ENCODE measurements at regions not wholly inside any gene's neighbourhood (a gene's known extent, or its start where the extent isn't known, plus 50 kb on each side); places are given as distances from the start of the nearest gene placed in this dataset.

DNA sequence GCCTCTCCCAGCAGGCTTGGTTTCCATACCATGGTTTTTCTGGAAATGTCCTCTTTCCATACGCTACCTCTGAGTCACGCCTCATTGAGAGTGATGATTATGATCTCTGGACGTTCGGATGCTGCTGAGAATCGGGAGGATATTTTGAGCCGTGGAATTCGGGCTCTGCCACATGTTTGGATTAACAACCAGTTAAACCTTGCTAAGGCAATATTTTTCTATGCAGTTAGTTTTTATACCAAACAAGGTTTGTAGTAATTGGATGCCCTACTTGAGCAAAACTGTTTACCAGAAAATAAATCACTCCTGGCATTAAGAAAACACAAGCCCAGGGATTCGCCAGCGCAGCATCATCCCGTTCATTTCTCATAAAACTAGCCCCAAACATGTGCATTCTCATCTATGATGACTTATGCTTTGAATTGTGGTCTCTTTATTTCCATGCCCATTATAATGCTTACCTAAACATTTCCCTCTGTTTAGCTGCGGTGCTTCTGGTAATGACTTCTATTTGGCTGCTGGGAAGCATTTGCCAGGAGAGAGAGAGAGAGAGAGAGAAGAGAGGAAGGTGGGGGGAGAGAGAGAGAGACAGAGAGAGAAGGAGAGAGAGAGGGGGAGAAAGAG, 198.9 kb downstream of the CLIC5 start:
- TF ChIP-seq EZH2 (IDR thresholded peaks at IDR 0.05; ENCODE audit: low read depth): no peak
- TF ChIP-seq, protein P1, sequence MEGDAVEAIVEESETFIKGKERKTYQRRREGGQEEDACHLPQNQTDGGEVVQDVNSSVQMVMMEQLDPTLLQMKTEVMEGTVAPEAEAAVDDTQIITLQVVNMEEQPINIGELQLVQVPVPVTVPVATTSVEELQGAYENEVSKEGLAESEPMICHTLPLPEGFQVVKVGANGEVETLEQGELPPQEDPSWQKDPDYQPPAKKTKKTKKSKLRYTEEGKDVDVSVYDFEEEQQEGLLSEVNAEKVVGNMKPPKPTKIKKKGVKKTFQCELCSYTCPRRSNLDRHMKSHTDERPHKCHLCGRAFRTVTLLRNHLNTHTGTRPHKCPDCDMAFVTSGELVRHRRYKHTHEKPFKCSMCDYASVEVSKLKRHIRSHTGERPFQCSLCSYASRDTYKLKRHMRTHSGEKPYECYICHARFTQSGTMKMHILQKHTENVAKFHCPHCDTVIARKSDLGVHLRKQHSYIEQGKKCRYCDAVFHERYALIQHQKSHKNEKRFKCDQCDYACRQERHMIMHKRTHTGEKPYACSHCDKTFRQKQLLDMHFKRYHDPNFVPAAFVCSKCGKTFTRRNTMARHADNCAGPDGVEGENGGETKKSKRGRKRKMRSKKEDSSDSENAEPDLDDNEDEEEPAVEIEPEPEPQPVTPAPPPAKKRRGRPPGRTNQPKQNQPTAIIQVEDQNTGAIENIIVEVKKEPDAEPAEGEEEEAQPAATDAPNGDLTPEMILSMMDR (conservative IDR thresholded peaks at IDR 0.05): no peak
- no peak overlapping the region for H3K4me2 ChIP-seq
- POLR2A ChIA-PET (ENCODE audit: unreplicated experiment): interaction anchor here (0.8 kb wide), 1 partner anchor 126 kb away, joined by 5 read pairs; no protein-coding TSS in a partner anchor
- no peak overlapping the region for H3K27ac ChIP-seq
- H4K20me1 ChIP-seq (ENCODE audit: insufficient read depth): no peaks in the 10 kb centered on the region
- no peaks in the 10 kb centered on the region for H3K4me1 ChIP-seq (replicated peaks; ENCODE audit: insufficient read depth)
- no peak for DNase-seq
- no peaks in the 10 kb centered on the region for H3K36me3 ChIP-seq (ENCODE audit: low read depth)
- no peaks in the 10 kb centered on the region for H3K27me3 ChIP-seq (ENCODE audit: insufficient read depth, low read depth)
- intact Hi-C loops (cut with micrococcal nuclease; ENCODE audit: unreplicated experiment): no loop called here
- H3K4me3 ChIP-seq: no peak overlapping the region
- no peak overlapping the region for H2AFZ ChIP-seq
- CTCF ChIA-PET: no interaction called here
- no peaks in the 10 kb centered on the region for H3F3A ChIP-seq (ENCODE audit: insufficient read depth, low read depth)
- no peaks in the 10 kb centered on the region for H3K9me3 ChIP-seq (ENCODE audit: insufficient read depth, low read depth)
- H3K79me2 ChIP-seq (ENCODE audit: low read depth): no peaks in the 10 kb centered on the region
- no peaks in the 10 kb centered on the region for H3K9me2 ChIP-seq (ENCODE audit: insufficient read depth)
- no TSS peak for BruUV-seq (replicated peaks)

DNA sequence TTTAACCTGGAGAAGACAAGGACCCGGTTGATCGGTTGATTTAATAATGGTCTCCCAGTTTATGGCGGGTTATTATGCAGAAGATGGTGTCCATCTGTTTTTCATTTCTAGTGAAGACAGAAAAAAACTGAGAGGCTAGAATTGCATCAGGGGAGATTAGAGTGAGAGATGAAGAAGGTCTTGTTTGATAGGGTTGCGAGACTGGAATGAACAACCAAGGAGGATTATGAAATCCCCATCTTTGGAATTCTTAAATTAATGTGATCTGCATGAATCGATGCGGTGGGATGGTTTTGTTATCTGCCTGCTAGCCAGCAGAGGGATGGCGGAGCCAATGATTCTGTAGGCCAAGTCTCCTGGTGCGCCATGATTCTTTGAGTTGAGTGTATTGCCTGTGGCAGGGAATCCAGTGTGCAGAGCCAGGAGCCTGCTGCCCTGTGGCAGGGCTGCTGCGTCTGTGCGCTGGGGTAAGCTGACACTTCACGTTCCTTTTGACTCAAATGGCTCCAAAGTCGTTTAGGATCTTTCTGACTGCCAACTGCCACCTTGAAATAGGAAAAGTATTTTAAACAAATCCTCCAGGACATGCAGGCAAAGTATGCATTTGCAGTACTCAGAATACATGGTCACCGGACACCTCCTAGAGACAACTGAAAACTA, 200.1 kb downstream of the CLIC5 start:
- TF ChIP-seq, protein P1 (conservative IDR thresholded peaks at IDR 0.05): no peak
- TF ChIP-seq EZH2 (IDR thresholded peaks at IDR 0.05; ENCODE audit: low read depth): no peak
- ChIA-PET CTCF (interaction anchor here (0.6 kb wide), 1 partner anchor 222 kb away, joined by 3 read pairs; no protein-coding TSS in a partner anchor), POLR2A (ENCODE audit: unreplicated experiment) (interaction anchor here (0.8 kb wide), 1 partner anchor 125 kb away, joined by 5 read pairs; no protein-coding TSS in a partner anchor)
- H3F3A ChIP-seq (ENCODE audit: insufficient read depth, low read depth): no peaks in the 10 kb centered on the region
- intact Hi-C loops (cut with micrococcal nuclease; ENCODE audit: unreplicated experiment): no loop called here
- no peaks in the 10 kb centered on the region for H3K9me2 ChIP-seq (ENCODE audit: insufficient read depth)
- H3K4me2 ChIP-seq: no peak overlapping the region
- no peaks in the 10 kb centered on the region for H3K27me3 ChIP-seq (ENCODE audit: insufficient read depth, low read depth)
- no peak overlapping the region for H2AFZ ChIP-seq
- H3K36me3 ChIP-seq (ENCODE audit: low read depth): no peaks in the 10 kb centered on the region
- H3K9me3 ChIP-seq (ENCODE audit: insufficient read depth, low read depth): no peaks in the 10 kb centered on the region
- no peak overlapping the region for H3K27ac ChIP-seq
- no peak for DNase-seq
- no peaks in the 10 kb centered on the region for H3K4me1 ChIP-seq (replicated peaks; ENCODE audit: insufficient read depth)
- no peak overlapping the region for H3K4me3 ChIP-seq
- no TSS peak for BruUV-seq (replicated peaks)
- no peaks in the 10 kb centered on the region for H4K20me1 ChIP-seq (ENCODE audit: insufficient read depth)
- no peaks in the 10 kb centered on the region for H3K79me2 ChIP-seq (ENCODE audit: low read depth)

DNA sequence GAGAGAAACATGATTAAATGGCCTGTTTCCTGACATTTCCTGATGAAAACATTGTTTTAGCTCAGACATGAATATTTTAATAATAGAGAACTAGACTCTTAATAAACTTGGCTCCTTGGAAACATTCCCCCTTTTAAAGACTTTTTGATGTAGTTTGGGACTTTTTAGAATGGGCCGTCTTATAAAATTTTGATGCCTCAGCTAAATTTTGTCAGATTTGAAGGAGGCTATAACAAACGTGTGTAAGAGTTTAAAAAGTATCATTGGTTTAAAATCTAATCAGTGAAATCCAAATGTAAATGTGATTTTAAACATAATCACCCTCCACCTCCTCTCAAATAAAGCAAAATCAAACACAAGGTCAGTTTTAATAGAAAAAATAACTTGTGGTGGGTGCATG, 200.9 kb downstream of the CLIC5 start:
- Histone ChIP-seq H3F3A (ENCODE audit: insufficient read depth, low read depth) (no peaks in the 10 kb centered on the region), H3K4me3 (no peak overlapping the region), H3K79me2 (ENCODE audit: low read depth) (no peaks in the 10 kb centered on the region), H3K36me3 (ENCODE audit: low read depth) (no peaks in the 10 kb centered on the region), H3K9me2 (ENCODE audit: insufficient read depth) (no peaks in the 10 kb centered on the region), H3K27me3 (ENCODE audit: insufficient read depth, low read depth) (no peaks in the 10 kb centered on the region), H2AFZ (no peak overlapping the region), H3K9me3 (ENCODE audit: insufficient read depth, low read depth) (no peaks in the 10 kb centered on the region), H3K4me2 (no peak overlapping the region), H3K4me1 (replicated peaks; ENCODE audit: insufficient read depth) (no peaks in the 10 kb centered on the region), H4K20me1 (ENCODE audit: insufficient read depth) (no peaks in the 10 kb centered on the region), H3K27ac (no peak overlapping the region)
- ChIA-PET POLR2A (ENCODE audit: unreplicated experiment) (no interaction called here), CTCF (no interaction called here)
- DNase-seq: no peak
- no peak for TF ChIP-seq EZH2 (IDR thresholded peaks at IDR 0.05; ENCODE audit: low read depth)
- TF ChIP-seq, protein P1 (conservative IDR thresholded peaks at IDR 0.05): no peak
- no TSS peak for BruUV-seq (replicated peaks)
- intact Hi-C loops (cut with micrococcal nuclease; ENCODE audit: unreplicated experiment): no loop called here

Data from PC-9 (cell line).